Neural cell (in vitro differentiated cells): ENCODE measurements at regions not wholly inside any gene's neighbourhood (a gene's known extent, or its start where the extent isn't known, plus 50 kb on each side); places are given as distances from the start of the nearest gene placed in this dataset.

ENCODE experiments used
- MXI1 ChIP-seq: fragments of 450-650 bp; conservative IDR thresholded peaks from 2 replicates; pipeline ENCODE4 v1.6.1; 2014; ENCODE audit warnings: antibody characterized with exemption, mild to moderate bottlenecking; ENCODE audit not compliant: poor library complexity, severe bottlenecking
- TF ChIP-seq, protein P1 (sequence below): fragments of 450-650 bp; IDR thresholded peaks from 2 replicates; pipeline ENCODE4 v1.5.1; 2014; ENCODE audit warnings: antibody characterized with exemption, mild to moderate bottlenecking, moderate library complexity; ENCODE audit not compliant: poor library complexity, severe bottlenecking

DNA sequence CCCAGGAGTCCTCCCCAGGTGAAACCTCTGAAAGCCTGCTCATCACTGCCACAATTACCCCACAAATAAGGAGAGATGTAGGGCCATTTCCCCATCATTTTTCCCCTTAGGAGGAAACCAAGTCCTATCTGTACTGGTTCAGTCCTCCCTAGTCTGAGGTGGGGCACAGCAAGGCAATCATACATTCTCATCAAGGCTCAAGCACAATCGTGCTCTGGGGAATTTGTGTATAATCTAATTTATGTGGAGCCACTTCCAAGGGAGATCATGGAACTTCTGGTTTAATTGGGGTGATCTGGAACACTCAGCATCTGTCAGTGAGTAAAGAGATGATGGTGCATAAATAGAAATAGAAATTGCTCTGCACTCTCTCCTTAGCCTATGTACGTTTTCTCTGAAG, 546.9 kb downstream of the IGSF11 start:
- TF ChIP-seq, protein P1, sequence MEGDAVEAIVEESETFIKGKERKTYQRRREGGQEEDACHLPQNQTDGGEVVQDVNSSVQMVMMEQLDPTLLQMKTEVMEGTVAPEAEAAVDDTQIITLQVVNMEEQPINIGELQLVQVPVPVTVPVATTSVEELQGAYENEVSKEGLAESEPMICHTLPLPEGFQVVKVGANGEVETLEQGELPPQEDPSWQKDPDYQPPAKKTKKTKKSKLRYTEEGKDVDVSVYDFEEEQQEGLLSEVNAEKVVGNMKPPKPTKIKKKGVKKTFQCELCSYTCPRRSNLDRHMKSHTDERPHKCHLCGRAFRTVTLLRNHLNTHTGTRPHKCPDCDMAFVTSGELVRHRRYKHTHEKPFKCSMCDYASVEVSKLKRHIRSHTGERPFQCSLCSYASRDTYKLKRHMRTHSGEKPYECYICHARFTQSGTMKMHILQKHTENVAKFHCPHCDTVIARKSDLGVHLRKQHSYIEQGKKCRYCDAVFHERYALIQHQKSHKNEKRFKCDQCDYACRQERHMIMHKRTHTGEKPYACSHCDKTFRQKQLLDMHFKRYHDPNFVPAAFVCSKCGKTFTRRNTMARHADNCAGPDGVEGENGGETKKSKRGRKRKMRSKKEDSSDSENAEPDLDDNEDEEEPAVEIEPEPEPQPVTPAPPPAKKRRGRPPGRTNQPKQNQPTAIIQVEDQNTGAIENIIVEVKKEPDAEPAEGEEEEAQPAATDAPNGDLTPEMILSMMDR = no peak
- no peak for TF ChIP-seq MXI1
